IPS-15b (cell line): ENCODE measurements at regions not wholly inside any gene's neighbourhood (a gene's known extent, or its start where the extent isn't known, plus 50 kb on each side); places are given as distances from the start of the nearest gene placed in this dataset.

Experiments
- H3K27me3 ChIP-seq: one replicate; pipeline ENCODE4 v1.6.1; 2013; ENCODE audit warnings: low read length; ENCODE audit not compliant: control insufficient read depth, insufficient read depth
- H3K36me3 ChIP-seq: one replicate; pipeline ENCODE4 v1.6.1; 2013; ENCODE audit warnings: low read length; ENCODE audit not compliant: control insufficient read depth, insufficient read depth
- H3K4me1 ChIP-seq: one replicate; pipeline ENCODE4 v1.6.1; 2013; ENCODE audit warnings: mild to moderate bottlenecking, low read length; ENCODE audit not compliant: control insufficient read depth, insufficient read depth
- H3K4me3 ChIP-seq: one replicate; pipeline ENCODE4 v1.5.1; 2013; ENCODE audit warnings: low read depth, low read length
- H3K9ac ChIP-seq: one replicate; pipeline ENCODE4 v1.6.1; 2013; ENCODE audit warnings: low read depth, mild to moderate bottlenecking, low read length
- H3K9me3 ChIP-seq: one replicate; pipeline ENCODE4 v1.6.1; 2013; ENCODE audit warnings: mild to moderate bottlenecking, low read length; ENCODE audit not compliant: control insufficient read depth, insufficient read depth

DNA sequence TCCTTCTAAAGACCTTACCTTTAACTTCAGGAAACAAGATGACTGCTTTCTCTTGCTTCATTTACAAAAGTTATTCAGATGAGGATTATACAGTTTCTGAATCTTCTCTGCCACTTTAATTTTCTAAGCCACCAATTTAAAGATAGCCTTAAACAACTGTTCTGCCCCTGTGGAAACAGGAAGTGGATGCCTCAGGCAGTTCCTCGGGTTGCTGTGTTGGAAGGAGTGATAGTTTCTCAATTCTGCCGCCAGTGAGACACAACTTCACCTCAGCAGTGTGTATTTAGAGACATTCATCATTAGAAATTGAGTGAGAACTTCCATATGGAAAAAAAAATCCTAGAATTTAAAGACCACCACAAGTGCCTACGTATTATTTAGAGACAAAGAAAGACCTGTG is 475.1 kb upstream of the WWC1 start:
- Histone ChIP-seq H3K9ac (no peak overlapping the region), H3K36me3 (no peaks in the 10 kb centered on the region), H3K27me3 (no peaks in the 10 kb centered on the region), H3K4me1 (no peaks in the 10 kb centered on the region), H3K4me3 (no peak overlapping the region), H3K9me3 (no peaks in the 10 kb centered on the region)

DNA sequence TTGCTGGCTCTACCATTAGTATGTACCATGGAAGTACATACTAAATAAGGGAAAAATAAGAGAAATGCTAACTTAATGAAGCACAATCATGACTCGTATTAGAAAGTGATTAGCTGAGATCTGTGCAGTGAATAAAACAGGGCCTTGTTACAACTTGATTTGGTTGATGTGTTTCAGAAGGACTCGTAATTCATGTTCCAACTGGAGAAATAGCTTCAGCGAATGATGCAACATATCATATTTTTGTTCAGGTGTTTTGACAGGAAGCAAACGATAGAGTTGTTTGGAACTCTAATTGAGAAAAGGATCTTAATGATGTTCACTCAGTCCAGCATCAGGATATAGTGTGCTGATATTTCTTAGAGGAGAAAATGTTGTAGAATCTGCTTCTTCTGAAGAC is 474.6 kb upstream of the WWC1 start:
- Histone ChIP-seq H3K27me3 (no peaks in the 10 kb centered on the region), H3K9me3 (no peaks in the 10 kb centered on the region), H3K4me3 (no peak overlapping the region), H3K4me1 (no peaks in the 10 kb centered on the region), H3K36me3 (no peaks in the 10 kb centered on the region), H3K9ac (no peak overlapping the region)

DNA sequence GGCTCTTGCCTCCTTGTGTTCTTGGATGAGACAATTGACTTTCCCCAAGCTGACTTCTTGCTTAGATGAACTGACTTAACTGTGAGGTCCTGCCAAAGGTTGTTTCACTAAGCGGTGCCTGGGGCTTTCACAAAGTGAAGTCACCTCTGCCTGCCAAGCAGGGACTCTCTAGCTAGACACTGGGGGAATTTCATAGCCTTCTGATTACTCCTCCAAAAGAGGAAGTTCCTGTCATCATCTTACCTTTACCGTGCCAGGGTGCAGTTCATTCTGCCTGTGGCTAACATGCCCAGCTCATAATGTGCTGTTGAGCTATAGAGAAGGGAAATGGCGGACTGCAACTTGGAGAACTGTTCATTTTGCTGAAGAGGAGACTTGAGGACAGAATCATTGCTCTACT is 472.0 kb upstream of the WWC1 start:
- H3K27me3 ChIP-seq = no peaks in the 10 kb centered on the region

DNA sequence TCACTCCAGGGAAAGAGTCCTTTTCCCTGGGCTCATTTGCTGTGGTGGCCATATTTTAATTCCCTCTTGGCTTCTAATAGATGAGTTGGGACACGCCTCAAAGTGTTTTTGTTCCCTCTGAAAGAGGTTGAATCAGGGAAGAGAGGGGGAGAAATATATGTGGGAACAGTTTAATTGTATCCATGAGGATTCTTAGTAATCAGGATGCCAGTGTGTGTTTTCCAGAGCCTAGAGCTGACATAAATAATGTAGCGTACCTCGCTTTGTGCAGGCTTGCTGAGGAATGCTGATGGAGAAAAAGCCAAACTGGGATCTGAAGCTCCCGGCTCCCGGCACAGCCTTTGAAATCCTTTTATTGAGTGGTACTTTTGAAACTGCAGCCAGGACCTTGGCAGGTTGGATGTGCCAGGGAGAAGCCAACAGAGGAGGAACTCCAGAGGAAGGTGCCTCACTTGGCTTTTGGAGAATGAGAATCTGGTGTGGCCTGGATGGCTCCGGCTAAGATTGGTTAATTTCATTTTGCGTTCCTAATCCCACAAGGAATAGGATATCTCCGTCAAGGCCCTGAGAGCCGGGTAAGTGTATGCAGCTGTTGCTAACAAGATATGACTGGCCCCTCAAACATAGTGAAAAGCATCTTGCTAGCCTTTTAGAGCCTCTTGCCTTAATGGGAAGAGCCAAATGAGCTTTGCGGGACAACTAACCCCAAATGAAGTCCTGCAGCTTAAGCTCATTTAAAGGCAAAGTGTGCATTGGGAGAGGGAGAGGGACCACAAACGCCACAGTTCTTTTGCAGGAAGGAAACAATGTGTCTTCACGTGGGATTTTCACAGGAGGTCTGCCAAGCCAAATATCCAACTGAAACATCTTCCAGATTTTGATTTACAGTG is 471.1 kb upstream of the WWC1 start:
- peaks cover 4% of the 10 kb centered on the region for H3K9me3 ChIP-seq
- H3K9ac ChIP-seq = no peak overlapping the region
- H3K4me1 ChIP-seq = no peaks in the 10 kb centered on the region
- no peak overlapping the region for H3K4me3 ChIP-seq
- no peaks in the 10 kb centered on the region for H3K27me3 ChIP-seq
- no peaks in the 10 kb centered on the region for H3K36me3 ChIP-seq

More for the DNA sequence above, 472.0 kb upstream of the WWC1 start:
- Histone ChIP-seq H3K9ac (no peak overlapping the region), H3K36me3 (no peaks in the 10 kb centered on the region), H3K9me3 (peaks cover 4% of the 10 kb centered on the region), H3K4me1 (no peaks in the 10 kb centered on the region), H3K4me3 (no peak overlapping the region)

DNA sequence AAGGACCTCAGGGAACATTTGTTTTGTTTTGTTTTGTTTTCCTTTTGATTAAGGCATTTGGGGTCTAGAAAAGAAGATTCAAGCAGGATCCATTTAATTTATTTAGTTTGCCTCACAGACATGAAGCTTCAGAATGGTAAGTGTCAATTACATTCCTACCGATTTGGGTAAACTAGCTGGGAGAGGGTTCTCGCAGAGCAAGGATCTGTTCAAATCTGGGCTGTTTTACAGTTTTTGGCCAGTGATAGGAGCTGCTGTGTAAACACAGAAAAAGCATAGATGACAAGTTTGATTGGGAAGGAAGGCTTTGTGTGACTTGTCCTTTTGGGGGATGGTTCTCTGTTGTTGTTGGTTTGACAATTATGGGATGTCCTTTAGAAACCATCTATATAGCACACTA is 470.3 kb upstream of the WWC1 start:
- no peak overlapping the region for H3K4me3 ChIP-seq
- no peaks in the 10 kb centered on the region for H3K36me3 ChIP-seq
- H3K4me1 ChIP-seq = no peaks in the 10 kb centered on the region
- peaks cover 4% of the 10 kb centered on the region for H3K9me3 ChIP-seq
- H3K27me3 ChIP-seq = no peaks in the 10 kb centered on the region
- H3K9ac ChIP-seq = no peak overlapping the region

DNA sequence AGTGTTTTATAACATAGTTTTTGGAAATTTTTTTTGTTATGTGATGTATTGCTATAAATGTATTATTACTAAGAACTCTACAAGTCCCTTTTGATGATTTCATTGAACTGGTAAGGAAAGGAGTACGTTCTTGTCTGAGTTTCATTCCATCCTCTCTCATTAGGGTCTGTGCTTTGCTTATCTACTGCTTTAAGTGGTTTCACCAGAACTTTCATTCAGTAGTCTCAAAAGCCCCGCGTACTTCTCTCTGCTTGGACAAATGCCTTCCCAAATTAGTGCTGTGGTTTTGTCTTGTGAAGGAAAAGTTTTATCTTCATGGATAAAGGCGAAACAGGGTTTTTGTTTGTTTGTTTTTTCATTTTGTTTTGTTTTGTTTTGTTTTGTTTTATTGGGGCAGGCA is 469.8 kb upstream of the WWC1 start:
- no peak overlapping the region for H3K9ac ChIP-seq
- no peak overlapping the region for H3K4me3 ChIP-seq

DNA sequence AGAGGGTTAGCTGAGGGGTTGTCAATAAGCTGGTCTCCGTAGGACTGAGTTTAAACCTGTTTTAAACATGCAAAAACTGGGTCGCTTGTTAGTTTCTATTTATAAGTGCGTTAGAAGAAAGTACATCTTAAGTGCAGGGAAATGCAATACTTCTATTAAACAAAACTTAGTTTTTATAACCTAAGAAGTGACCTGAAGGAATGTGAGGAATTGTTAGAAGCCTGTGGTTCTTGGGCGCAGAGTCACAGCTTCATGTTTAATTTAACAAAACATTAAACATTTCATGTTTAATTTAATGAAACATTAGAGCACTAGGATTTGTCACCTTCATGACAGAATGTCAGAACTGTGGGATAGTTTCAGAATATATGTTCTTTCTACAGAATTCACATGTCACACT is 469.2 kb upstream of the WWC1 start:
- Histone ChIP-seq H3K27me3 (no peaks in the 10 kb centered on the region), H3K9ac (no peak overlapping the region), H3K4me3 (no peak overlapping the region), H3K4me1 (no peaks in the 10 kb centered on the region), H3K36me3 (no peaks in the 10 kb centered on the region), H3K9me3 (peaks cover 4% of the 10 kb centered on the region)

More for the DNA sequence above, 469.8 kb upstream of the WWC1 start:
- Histone ChIP-seq H3K4me1 (no peaks in the 10 kb centered on the region), H3K9me3 (peaks cover 4% of the 10 kb centered on the region), H3K27me3 (no peaks in the 10 kb centered on the region), H3K36me3 (no peaks in the 10 kb centered on the region)

DNA sequence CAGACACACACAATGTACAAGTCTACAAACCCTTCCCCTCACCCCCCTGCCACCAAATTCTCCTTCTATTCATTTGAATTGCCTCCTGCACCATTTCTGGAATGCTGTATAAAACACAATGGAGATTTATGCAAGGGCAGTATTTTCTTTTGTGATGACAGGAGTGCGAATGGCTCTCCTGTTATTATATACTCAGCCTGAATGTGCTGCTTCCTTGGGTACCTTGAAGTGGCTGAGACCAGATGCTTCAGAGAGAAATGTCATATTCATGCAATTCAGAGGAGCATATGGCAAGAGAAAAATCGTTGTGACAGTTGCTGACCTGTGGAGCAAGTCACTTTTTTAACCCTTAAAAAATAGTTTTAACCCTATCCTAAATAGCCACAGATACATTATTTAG is 468.0 kb upstream of the WWC1 start:
- H3K4me3 ChIP-seq = no peak overlapping the region
- no peaks in the 10 kb centered on the region for H3K4me1 ChIP-seq
- H3K9me3 ChIP-seq = peaks cover 4% of the 10 kb centered on the region
- no peak overlapping the region for H3K9ac ChIP-seq
- no peaks in the 10 kb centered on the region for H3K27me3 ChIP-seq
- no peaks in the 10 kb centered on the region for H3K36me3 ChIP-seq

DNA sequence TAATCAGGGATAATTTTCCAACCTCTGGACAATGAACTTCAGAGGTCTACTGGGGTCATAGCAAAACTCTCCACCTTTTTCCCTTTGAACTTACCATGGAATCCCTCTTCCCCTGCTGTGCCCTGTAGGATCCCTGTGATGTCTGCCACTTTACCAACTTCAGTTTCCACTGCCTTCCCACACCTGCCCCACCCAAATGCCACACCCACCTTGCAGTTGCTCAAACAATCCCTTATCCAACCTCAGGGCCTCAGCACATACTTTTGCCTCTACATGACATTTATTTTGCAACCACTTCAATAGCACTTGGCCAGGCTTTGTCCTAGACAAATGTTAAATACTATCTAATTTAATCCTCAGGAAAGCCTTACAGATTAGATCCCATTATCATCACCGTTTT is 463.7 kb upstream of the WWC1 start:
- no peak overlapping the region for H3K4me3 ChIP-seq

DNA sequence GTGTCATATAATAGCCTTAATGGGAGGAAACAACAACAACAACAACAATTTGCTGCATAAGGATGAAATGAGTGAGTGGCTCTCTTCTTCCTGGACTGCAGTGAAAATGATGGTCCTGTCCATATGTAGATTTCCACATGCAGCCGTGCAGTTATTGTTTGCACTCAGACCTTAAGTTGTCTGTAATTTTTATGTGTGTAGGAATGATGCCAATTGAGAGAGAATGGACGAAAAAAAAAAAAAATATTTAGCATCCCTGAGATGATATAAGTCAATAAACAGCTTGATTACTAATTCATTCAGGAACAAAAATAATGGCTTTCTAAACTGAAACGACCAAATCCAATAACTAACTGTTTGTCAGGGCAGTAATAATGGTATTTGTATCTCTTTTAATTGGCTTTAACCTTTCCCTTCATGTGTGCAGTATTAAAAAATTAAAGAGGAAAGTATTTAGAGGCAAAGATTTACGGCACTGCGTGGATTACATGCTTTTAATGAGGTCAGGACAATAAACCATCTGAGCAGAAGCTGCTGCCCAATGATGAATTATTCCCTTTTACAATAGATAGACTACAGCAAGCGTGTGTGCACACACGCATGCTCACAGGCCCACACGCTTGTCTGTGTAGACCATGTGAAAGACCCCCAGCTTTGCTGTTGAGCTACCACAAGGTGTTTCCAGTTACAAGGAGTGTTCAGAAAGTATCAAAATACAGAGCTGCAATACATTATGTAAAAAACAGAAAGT is 459.5 kb upstream of the WWC1 start:
- H3K9me3 ChIP-seq = no peaks in the 10 kb centered on the region
- H3K4me3 ChIP-seq = no peak overlapping the region
- H3K27me3 ChIP-seq = no peaks in the 10 kb centered on the region
- H3K4me1 ChIP-seq = no peaks in the 10 kb centered on the region
- H3K9ac ChIP-seq = no peak overlapping the region
- no peaks in the 10 kb centered on the region for H3K36me3 ChIP-seq

More for the DNA sequence above, 463.7 kb upstream of the WWC1 start:
- Histone ChIP-seq H3K9ac (no peak overlapping the region), H3K36me3 (no peaks in the 10 kb centered on the region), H3K9me3 (peaks cover 4% of the 10 kb centered on the region), H3K4me1 (no peaks in the 10 kb centered on the region), H3K27me3 (no peaks in the 10 kb centered on the region)

DNA sequence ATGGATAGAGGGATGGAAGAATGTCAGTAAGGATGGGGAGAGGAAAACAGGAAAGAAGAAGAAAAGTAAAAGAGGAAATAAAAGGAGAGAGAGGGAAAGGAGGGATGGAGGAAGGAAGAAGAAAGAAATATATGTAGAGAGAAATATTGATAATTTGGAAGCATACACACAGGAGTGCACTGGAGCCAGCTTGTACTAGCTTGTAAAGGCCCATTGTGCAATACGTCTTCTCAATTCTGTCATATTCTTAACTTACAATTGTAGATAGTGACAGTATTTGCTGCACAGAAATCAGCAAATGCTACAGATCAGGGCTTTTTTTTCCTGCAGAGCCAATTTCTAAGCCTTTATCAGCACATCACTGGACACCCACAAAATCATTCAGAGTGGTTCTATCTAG is 458.8 kb upstream of the WWC1 start:
- Histone ChIP-seq H3K27me3 (no peaks in the 10 kb centered on the region), H3K4me3 (no peak overlapping the region), H3K9me3 (no peaks in the 10 kb centered on the region), H3K36me3 (no peaks in the 10 kb centered on the region), H3K9ac (no peak overlapping the region), H3K4me1 (no peaks in the 10 kb centered on the region)

DNA sequence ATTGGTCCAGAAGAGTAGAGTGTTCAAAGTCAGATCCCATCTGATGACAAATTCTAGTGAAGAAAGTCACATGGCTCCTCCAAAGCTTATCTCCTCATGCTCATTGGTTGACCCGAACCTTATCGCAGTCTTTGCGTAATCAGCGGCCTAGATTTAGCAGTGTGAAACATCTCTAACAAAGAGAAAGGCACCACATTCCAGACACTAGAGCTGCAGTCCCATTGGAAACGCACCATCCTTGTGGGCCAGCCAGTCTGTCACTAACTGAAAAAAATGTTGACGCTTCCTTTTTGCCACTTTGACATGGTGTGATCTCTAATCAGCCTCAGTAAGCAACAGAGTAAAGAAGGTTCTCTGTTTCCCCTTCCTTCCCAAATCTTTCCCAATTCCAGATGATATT is 458.0 kb upstream of the WWC1 start:
- Histone ChIP-seq H3K36me3 (no peaks in the 10 kb centered on the region), H3K9ac (no peak overlapping the region), H3K4me3 (no peak overlapping the region), H3K9me3 (no peaks in the 10 kb centered on the region), H3K27me3 (no peaks in the 10 kb centered on the region), H3K4me1 (no peaks in the 10 kb centered on the region)
